ENCODE measurements at regions not wholly inside any gene's neighbourhood (a gene's known extent, or its start where the extent isn't known, plus 50 kb on each side); places are given as distances from the start of the nearest gene placed in this dataset.

DNA sequence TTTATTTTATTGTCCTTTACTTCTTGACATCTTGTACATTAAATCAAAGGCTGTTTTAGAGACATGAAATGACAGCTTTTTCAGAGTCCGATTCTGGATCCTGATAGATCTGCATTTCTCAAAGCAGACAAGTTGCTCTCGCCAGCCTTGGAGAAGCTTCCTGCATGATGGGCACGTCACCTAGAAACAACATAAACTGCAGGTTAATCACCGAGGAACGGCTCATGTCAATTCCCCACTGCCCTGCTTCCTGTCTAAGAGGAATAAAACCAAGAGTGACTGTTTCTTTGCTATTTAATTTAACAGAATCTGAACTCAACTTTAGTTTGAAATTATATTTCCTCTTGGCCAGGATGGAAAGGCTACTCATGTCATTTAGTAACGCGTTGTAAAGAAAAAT is 77.0 kb downstream of the RWDD3 start:
- Histone ChIP-seq H3K4me3 (no peak overlapping the region), H3K9me3 (no peaks in the 10 kb centered on the region), H3K36me3 (ENCODE audit: low read depth) (no peaks in the 10 kb centered on the region), H3K4me1 (ENCODE audit: low read depth) (no peaks in the 10 kb centered on the region)
- DNase-seq (no peak), ATAC-seq (no peak)
- TF ChIP-seq, protein P1, sequence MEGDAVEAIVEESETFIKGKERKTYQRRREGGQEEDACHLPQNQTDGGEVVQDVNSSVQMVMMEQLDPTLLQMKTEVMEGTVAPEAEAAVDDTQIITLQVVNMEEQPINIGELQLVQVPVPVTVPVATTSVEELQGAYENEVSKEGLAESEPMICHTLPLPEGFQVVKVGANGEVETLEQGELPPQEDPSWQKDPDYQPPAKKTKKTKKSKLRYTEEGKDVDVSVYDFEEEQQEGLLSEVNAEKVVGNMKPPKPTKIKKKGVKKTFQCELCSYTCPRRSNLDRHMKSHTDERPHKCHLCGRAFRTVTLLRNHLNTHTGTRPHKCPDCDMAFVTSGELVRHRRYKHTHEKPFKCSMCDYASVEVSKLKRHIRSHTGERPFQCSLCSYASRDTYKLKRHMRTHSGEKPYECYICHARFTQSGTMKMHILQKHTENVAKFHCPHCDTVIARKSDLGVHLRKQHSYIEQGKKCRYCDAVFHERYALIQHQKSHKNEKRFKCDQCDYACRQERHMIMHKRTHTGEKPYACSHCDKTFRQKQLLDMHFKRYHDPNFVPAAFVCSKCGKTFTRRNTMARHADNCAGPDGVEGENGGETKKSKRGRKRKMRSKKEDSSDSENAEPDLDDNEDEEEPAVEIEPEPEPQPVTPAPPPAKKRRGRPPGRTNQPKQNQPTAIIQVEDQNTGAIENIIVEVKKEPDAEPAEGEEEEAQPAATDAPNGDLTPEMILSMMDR (IDR thresholded peaks at IDR 0.05) = no peak
- intact Hi-C loops (cut with DNase I, micrococcal nuclease) = no loop called here

GRCh38 chr1:95311762-95312161 is 77.8 kb downstream of the RWDD3 start:
- DNase-seq = no peak

GRCh38 chr1:95312181-95312580 is 78.2 kb downstream of the RWDD3 start:
- intact Hi-C loops (cut with DNase I, micrococcal nuclease) = no loop called here
- ATAC-seq (no peak), DNase-seq (no peak)
- no peaks in the 10 kb centered on the region for H3K4me1 ChIP-seq (ENCODE audit: low read depth)
- no peak overlapping the region for H3K4me3 ChIP-seq
- H3K36me3 ChIP-seq (ENCODE audit: low read depth) = no peaks in the 10 kb centered on the region
- H3K9me3 ChIP-seq = no peaks in the 10 kb centered on the region
- TF ChIP-seq, protein P1 (IDR thresholded peaks at IDR 0.05) = no peak

More at GRCh38 chr1:95311762-95312161, 77.8 kb downstream of the RWDD3 start:
- Histone ChIP-seq H3K9me3 (no peaks in the 10 kb centered on the region), H3K4me1 (ENCODE audit: low read depth) (no peaks in the 10 kb centered on the region), H3K36me3 (ENCODE audit: low read depth) (no peaks in the 10 kb centered on the region), H3K4me3 (no peak overlapping the region)
- TF ChIP-seq, protein P1 (IDR thresholded peaks at IDR 0.05) = no peak
- no peak for ATAC-seq
- intact Hi-C loops (cut with DNase I, micrococcal nuclease) = no loop called here

DNA sequence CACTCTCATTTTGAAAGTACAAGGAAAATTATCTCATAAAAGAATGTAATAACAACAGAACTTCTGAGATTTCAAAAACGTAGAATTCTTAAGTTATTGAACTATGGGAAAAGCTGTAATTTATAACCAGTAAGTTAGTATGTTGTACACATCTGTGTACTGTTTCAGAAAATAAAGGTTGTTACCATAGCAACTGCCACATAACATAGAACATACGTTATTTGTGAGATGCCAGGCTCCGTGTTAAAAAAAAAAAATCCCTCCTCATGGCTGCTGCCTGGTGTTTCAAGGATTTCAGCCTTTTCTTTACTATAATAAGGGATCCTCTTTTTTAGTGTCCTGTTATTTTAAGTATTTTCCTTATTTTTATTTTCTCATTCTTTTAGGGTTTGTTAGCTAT is 79.5 kb downstream of the RWDD3 start:
- TF ChIP-seq, protein P1 (IDR thresholded peaks at IDR 0.05) = no peak
- no peaks in the 10 kb centered on the region for H3K36me3 ChIP-seq (ENCODE audit: low read depth)
- ATAC-seq (no peak), DNase-seq (no peak)
- no peak overlapping the region for H3K4me3 ChIP-seq
- intact Hi-C loops (cut with DNase I, micrococcal nuclease) = no loop called here
- no peaks in the 10 kb centered on the region for H3K4me1 ChIP-seq (ENCODE audit: low read depth)
- H3K9me3 ChIP-seq = no peaks in the 10 kb centered on the region

DNA sequence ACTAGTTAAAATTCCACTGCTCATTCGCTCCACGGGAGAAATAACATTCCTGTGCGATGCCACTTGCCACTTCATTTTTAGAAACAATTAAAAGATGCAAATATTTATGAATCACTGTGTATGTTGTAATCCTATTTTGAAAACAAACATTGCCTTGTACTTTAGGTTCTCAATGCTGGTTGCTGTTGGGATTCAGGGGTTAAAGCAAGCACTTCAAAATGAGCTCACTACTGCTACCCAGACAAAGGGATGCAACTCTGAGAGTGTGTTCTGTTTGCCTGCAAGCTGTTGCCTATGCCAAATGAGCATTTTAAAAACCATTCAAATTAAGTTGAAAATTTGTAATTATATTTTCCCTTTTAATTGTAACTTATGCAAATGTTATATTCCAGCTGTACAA is 87.5 kb downstream of the RWDD3 start:
- no peak for ATAC-seq
- no peaks in the 10 kb centered on the region for H3K36me3 ChIP-seq (ENCODE audit: low read depth)
- H3K4me3 ChIP-seq = no peak overlapping the region

More for the DNA sequence above, 87.5 kb downstream of the RWDD3 start:
- TF ChIP-seq, protein P1 (IDR thresholded peaks at IDR 0.05) = no peak
- DNase-seq = no peak
- H3K4me1 ChIP-seq (ENCODE audit: low read depth) = no peaks in the 10 kb centered on the region
- intact Hi-C loops (cut with DNase I, micrococcal nuclease) = no loop called here
- H3K9me3 ChIP-seq = no peaks in the 10 kb centered on the region

Measured in mucosa of descending colon (tissue), 3 donors.